ENCODE measurements at regions not wholly inside any gene's neighbourhood (a gene's known extent, or its start where the extent isn't known, plus 50 kb on each side); places are given as distances from the start of the nearest gene placed in this dataset.

GRCh38 chr10:88161070-88161469 lies 297.6 kb downstream of the PTEN start:
- no peak for TF ChIP-seq TAF1 (IDR thresholded peaks at IDR 0.05; ENCODE audit: low read depth)
- TF ChIP-seq FOXM1 (IDR thresholded peaks at IDR 0.05; ENCODE audit: borderline replicate concordance, low read depth): no peak
- no peak for TF ChIP-seq REST (IDR thresholded peaks at IDR 0.05; ENCODE audit: low read depth)

Data from Ishikawa (cell line).